ENCODE measurements at regions not wholly inside any gene's neighbourhood (a gene's known extent, or its start where the extent isn't known, plus 50 kb on each side); places are given as distances from the start of the nearest gene placed in this dataset.

DNA sequence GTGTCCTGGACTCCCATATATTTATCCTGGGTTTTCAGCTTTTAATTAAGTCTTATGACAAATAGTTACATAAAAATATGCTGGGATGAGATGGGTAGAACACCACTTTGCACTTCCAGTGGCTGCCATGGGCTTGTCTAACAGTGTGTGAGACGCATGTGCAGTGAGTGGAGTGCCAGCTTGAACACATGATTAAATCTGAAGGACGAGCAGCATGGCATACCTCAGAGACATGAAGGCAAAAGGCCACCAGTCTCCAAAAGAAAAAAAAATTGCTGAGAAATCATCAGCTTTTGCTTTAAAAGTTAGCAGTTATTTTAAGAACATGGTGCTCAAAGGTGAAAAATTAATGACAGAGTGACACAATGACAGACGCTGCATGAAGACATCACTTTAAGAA lies 139.0 kb upstream of the ADCY1 start:
- TF ChIP-seq, protein P1, sequence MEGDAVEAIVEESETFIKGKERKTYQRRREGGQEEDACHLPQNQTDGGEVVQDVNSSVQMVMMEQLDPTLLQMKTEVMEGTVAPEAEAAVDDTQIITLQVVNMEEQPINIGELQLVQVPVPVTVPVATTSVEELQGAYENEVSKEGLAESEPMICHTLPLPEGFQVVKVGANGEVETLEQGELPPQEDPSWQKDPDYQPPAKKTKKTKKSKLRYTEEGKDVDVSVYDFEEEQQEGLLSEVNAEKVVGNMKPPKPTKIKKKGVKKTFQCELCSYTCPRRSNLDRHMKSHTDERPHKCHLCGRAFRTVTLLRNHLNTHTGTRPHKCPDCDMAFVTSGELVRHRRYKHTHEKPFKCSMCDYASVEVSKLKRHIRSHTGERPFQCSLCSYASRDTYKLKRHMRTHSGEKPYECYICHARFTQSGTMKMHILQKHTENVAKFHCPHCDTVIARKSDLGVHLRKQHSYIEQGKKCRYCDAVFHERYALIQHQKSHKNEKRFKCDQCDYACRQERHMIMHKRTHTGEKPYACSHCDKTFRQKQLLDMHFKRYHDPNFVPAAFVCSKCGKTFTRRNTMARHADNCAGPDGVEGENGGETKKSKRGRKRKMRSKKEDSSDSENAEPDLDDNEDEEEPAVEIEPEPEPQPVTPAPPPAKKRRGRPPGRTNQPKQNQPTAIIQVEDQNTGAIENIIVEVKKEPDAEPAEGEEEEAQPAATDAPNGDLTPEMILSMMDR (IDR thresholded peaks at IDR 0.05; ENCODE audit: poor library complexity), result no peak
- no peak for TF ChIP-seq EZH2 (IDR thresholded peaks at IDR 0.05; ENCODE audit: borderline replicate concordance)

All from hepatocyte (in vitro differentiated cells).